SIG-M5 treated with dmso at 0.1 percent for 504 hours (cell line): ENCODE measurements at regions not wholly inside any gene's neighbourhood (a gene's known extent, or its start where the extent isn't known, plus 50 kb on each side); places are given as distances from the start of the nearest gene placed in this dataset.
"Not testable (repeated sequence)": the region's sequence is repeated elsewhere in the genome, so short reads cannot be mapped to it uniquely, and the experiment has no call there.

ENCODE experiments used
- DNase-seq: peaks from one replicate; lab custom pipeline; 2025; ENCODE audit not compliant: unreplicated experiment; lab: John Stamatoyannopoulos, UW

- not testable (repeated sequence) for DNase-seq
Observed at GRCh38 chr16:79377082-79377481, 223.5 kb downstream of the MAF start.

- no peak for DNase-seq
Observed at GRCh38 chr16:79375351-79375750, 225.2 kb downstream of the MAF start.

- DNase-seq = peak; percentile 55
Observed at GRCh38 chr16:79372503-79373184, 227.9 kb downstream of the MAF start.

GRCh38 chr16:79370736-79371135 is 229.8 kb downstream of the MAF start:
- DNase-seq = no peak

- DNase-seq = no peak
Observed at GRCh38 chr16:79369796-79370195, 230.7 kb downstream of the MAF start.

- no peak for DNase-seq
Observed at GRCh38 chr16:79367822-79368221, 232.7 kb downstream of the MAF start.

- DNase-seq = no peak
Observed at GRCh38 chr16:79366635-79367034, 233.9 kb downstream of the MAF start.

GRCh38 chr16:79365702-79366101 is 234.8 kb downstream of the MAF start:
- no peak for DNase-seq

GRCh38 chr16:79363484-79363883 is 237.1 kb downstream of the MAF start:
- no peak for DNase-seq

GRCh38 chr16:79363035-79363434 is 237.5 kb downstream of the MAF start:
- DNase-seq = no peak

- no peak for DNase-seq
Observed at GRCh38 chr16:79362300-79362970, 238.1 kb downstream of the MAF start.

- DNase-seq = no peak
Observed at GRCh38 chr16:79361132-79361751, 239.3 kb downstream of the MAF start.

GRCh38 chr16:79360267-79360666 is 240.3 kb downstream of the MAF start:
- no peak for DNase-seq

- DNase-seq = no peak
Observed at GRCh38 chr16:79359082-79359481, 241.5 kb downstream of the MAF start.

- DNase-seq = no peak
Observed at GRCh38 chr16:79358188-79358587, 242.3 kb downstream of the MAF start.

GRCh38 chr16:79355600-79356358 is 244.8 kb downstream of the MAF start:
- no peak for DNase-seq

GRCh38 chr16:79351927-79352326 is 248.6 kb downstream of the MAF start:
- DNase-seq = no peak

GRCh38 chr16:79349803-79350202 is 250.7 kb downstream of the MAF start:
- DNase-seq = no peak

GRCh38 chr16:79348521-79349306 is 251.8 kb downstream of the MAF start:
- no peak for DNase-seq

- DNase-seq = no peak
Observed at GRCh38 chr16:79347277-79347676, 253.3 kb downstream of the MAF start.

- DNase-seq = no peak
Observed at GRCh38 chr16:79339863-79340262, 260.7 kb downstream of the MAF start.
